GM19455 (cell line): ENCODE measurements at regions not wholly inside any gene's neighbourhood (a gene's known extent, or its start where the extent isn't known, plus 50 kb on each side); places are given as distances from the start of the nearest gene placed in this dataset.

Experiments used
- ATAC-seq: cut with Tn5 transposase; IDR thresholded peaks from one replicate; pipeline ENCODE4 v1.9.1; 2021; ENCODE audit not compliant: unreplicated experiment

GRCh38 chr5:89282554-89283510, 399.8 kb upstream of the MEF2C start:
- ATAC-seq, result no peak

- ATAC-seq, result no peak
Measured at GRCh38 chr5:89281766-89282553, 399.0 kb upstream of the MEF2C start.

- ATAC-seq, result no peak
Measured at GRCh38 chr5:89281211-89281610, 398.2 kb upstream of the MEF2C start.

GRCh38 chr5:89280103-89281037, 397.4 kb upstream of the MEF2C start:
- ATAC-seq, result no peak

GRCh38 chr5:89279391-89280036, 396.5 kb upstream of the MEF2C start:
- no peak for ATAC-seq

GRCh38 chr5:89277816-89278215, 394.8 kb upstream of the MEF2C start:
- ATAC-seq, result no peak

GRCh38 chr5:89276566-89277305, 393.8 kb upstream of the MEF2C start:
- ATAC-seq, result no peak

DNA sequence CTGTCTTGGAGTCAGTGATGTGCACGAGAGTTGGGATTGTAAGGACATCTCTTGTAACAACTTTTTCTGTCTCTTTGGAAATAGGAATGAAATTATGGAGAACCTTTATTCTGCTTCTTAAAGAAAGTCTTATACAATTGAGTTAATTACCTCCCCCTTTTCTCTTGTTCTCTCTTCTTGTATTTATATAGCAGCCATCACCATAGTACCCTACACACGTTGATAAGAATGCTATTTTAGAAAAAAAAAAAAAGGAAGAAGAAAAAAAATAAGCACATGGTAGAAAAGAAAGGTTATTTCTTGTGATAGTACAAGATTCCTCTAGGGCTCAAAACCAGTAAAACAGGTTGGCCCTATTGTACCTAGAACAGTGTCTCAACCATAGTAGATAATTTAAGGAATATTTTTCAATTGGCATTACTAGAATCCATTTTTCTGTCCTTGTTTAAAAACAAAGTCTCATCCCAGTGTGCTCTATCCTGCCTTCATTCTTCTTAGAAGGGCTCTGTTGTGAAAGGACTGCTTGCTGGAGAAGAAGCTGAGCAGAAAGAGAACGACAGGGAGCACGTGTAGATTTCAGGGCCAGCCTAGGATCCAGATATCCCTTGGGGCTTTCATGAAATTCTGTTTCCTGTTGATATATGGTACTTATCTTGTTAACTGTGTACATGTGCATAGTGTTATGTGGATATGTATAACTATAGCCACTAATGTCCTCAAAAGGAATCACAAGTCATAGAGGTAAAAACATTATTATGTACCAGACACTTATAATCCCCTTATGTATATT, 392.3 kb upstream of the MEF2C start:
- ATAC-seq, result no peak

GRCh38 chr5:89273289-89273688, 390.3 kb upstream of the MEF2C start:
- ATAC-seq, result no peak

- no peak for ATAC-seq
Measured at GRCh38 chr5:89270901-89271300, 387.9 kb upstream of the MEF2C start.

GRCh38 chr5:89269721-89270120, 386.7 kb upstream of the MEF2C start:
- no peak for ATAC-seq

GRCh38 chr5:89268460-89268859, 385.5 kb upstream of the MEF2C start:
- no peak for ATAC-seq

GRCh38 chr5:89267788-89268187, 384.8 kb upstream of the MEF2C start:
- ATAC-seq, result no peak

DNA sequence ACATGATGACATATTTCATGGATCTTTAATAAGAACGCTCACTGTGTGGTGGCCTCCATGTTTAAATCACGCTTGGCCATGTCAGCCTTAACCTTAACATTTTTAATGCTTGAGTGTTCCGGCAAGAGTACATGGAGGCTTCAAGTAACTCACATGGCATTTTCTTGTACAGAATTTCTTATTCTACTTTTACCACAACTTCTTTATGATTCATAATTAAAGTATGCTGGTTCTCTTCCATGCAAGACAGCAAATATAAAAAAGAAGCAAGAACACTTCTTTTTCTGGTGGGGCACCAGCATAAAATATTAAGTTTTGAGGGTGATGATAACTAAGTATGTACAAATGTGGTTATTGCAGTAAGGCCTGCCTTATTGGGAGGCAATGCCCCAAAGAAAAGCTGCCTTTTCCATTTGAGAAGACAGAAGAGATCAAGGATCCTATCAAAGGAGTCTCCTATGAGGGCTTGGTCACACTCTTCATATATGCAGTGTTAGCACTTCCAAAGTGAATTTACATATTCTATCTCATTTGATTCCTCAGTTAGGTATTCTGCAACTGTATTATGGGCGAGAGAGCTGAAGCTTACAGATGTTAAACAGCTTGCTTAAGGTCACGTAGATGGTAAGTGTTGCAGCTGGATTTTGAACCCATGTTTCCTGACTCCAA, 382.7 kb upstream of the MEF2C start:
- no peak for ATAC-seq

DNA sequence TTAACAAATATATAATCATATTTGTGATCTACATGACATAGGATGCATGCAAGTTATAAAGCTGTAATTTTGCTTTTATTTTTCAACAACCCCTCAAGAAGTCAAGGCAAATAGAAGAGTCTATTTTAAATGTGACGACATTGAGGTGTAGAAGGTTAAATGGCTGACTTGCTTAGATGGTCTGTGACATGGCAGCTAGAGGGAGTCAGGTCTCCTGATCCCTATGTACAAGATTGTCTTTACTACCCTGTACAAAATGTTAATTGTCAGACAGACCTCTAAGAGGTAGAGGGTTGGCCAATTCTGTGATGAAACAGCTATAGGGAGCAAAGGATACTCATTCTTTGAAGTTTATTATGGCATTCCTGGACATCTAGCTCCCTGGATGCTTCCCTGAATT, 380.9 kb upstream of the MEF2C start:
- ATAC-seq, result no peak

DNA sequence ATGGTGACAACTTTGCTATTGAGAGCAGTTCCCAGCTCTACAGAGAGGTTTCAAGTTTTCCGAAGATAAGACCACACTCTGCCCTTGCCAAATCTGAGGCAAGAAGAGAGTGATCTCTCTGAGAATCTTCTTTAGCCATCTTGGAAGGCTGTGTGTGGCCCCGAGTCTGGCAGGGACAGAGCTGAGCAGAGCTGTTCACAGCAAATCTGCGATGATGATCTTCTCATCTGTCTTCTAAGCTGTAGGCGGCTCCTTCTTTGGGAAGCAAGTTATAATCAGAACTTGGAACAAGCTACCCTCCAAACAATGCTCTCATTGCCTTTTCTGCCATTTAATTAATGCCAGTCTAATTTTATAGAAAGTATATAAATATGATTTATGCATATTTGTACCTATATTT, 379.0 kb upstream of the MEF2C start:
- ATAC-seq, result no peak

DNA sequence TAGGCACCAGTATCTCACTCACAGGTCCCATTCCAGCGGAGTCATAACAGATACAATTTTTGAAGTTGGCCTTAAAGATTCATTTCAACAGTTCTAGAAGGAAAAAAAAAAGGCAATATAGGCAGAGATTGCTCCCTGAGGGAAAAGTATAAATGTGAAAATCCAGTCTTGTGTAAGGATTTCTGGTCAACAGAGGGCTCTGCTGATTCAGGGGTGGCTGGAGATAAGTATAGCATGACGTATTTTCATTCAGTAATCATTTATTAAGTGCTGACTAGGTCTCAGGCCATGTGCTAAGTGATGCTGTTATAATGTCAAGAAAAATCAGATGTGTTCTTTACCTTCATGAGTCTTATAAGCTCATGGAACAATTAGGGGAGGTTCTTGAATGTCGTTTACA, 377.3 kb upstream of the MEF2C start:
- no peak for ATAC-seq

- no peak for ATAC-seq
Measured at GRCh38 chr5:89255845-89256463, 373.0 kb upstream of the MEF2C start.
